SIG-M5 (cell line): ENCODE measurements at regions not wholly inside any gene's neighbourhood (a gene's known extent, or its start where the extent isn't known, plus 50 kb on each side); places are given as distances from the start of the nearest gene placed in this dataset.

Experiments
- DNase-seq: peaks from one replicate; lab custom pipeline; 2025; lab: John Stamatoyannopoulos, UW

- DNase-seq, result no peak
Measured at GRCh38 chr11:122234257-122234656, 118.2 kb upstream of the BLID start.

DNA sequence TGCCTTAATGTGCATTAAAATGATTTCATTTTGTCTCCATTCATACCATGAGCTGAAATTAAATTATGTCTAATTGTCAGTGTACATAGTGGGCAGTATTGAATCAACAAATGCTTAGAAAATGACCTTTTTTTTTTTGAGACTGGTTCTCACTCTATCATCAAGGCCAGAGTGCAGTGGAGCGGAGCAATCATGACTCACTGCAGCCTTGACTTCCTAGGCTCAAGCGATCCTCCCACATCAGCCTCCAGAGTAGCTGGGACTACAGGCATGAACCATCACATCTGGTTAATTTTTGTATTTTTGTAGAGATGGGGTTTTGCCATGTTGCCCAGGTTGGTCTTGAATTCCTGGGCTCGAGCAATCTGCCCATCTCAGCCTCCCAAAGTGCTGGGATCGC, 117.0 kb upstream of the BLID start:
- DNase-seq, result no peak

- no peak for DNase-seq
Measured at GRCh38 chr11:122230385-122230755, 114.4 kb upstream of the BLID start.

DNA sequence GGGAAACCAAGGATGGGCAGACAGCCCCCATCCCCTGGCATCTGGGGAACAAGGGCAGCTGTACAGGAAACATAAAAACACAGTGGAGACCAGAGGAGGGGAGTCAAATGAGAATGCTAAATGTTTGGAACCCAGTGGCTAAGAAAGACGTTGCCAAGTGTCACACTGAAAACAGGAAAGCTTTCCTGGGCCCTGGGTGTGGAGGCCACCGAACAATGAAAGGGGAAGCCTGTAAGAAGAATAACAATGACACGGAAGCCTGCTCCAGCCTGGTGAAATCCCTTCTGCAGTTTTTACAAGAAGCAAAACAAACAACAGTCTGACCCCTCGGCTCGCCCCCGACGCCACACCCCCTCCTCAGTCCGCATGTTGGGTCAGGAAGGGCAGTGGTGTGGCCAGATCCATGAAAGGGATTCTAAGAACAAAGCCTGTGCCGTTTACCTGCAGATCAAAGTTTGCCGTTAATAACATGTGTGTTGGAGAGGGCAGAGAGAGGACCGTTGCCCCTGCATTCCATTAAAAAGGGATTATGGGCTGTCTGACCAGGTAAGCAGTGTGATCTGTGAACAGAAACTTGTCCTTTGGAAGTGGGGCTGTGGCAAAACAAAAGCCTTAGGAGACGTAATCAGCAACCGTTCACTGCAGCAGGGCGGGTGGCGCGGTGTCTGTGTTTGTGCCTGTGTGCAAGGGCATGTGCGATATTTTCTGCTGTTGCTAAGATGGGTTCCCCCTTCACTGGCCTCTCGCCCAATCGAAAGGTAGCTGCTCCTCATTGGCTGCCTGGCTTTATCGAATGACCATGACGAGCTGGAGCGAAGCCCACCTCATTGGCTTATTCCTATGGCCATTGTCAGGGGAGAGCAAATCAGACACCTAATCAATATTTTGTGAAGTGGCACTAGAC, 113.7 kb upstream of the BLID start:
- DNase-seq, result no peak

GRCh38 chr11:122229078-122229477, 113.1 kb upstream of the BLID start:
- no peak for DNase-seq

DNA sequence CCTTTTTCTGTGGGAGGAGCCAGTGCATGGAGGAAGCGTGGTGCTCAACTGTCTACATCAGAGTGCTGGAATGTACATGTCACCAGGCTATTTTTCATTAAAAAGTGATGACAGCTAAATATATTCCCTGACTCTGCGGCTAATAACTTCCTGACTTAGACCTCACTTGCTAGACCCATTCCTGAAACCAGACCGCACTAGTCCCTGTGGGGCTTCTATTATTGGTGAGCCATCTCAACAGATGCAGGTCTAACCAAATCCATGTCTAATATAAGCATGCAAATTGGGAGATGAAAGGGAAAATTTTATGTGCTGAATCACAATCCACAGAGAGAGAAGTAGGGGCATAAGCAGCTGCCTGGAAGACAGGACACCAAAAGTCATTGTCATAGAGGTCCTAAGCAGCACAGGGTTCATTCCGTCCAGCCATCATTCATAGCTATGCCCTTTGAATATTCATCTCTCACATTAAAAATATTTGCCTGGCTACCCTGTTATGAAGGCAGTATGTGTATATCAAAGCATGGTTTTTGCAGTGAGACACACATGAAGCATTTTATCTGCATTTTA, 110.9 kb upstream of the BLID start:
- DNase-seq, result no peak

DNA sequence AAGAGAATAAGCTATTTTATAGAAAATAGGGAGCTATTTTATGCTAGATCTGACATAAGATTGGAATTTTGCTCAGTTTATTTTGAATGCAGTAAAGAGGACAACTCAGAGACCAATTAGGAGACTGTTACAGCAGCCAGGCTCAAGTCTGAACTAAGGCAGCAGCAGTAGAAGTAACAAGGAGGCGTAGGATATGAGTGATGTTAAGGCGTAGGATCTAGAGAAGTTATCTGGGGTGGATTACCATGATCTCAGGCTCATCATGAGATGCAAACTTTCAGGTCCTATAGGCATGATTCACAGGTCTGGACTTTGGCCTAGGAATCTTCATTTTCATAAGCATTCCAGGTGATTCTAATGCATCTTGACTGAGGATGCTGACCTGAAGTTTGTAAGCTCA, 108.9 kb upstream of the BLID start:
- DNase-seq, result no peak

- no peak for DNase-seq
Measured at GRCh38 chr11:122220321-122220720, 104.3 kb upstream of the BLID start.

DNA sequence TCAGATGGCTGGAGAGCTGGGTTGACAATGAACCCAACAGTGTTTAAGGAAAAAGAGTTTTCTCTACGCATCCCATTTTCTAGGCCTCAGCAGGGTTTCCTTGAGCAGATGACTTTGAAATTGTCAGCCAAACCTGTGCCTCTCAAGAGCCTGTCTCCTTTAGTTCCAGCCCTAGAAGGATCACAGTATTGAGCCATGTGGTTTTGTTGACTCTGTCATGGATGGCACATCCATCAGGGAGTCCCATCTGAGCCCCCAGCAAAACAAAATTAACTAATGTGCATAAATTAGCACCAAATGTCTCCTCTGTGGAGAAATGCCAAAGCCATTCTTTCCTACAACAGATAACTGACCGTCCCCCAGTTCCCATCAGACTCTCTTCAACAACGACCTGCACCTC, 103.8 kb upstream of the BLID start:
- no peak for DNase-seq

DNA sequence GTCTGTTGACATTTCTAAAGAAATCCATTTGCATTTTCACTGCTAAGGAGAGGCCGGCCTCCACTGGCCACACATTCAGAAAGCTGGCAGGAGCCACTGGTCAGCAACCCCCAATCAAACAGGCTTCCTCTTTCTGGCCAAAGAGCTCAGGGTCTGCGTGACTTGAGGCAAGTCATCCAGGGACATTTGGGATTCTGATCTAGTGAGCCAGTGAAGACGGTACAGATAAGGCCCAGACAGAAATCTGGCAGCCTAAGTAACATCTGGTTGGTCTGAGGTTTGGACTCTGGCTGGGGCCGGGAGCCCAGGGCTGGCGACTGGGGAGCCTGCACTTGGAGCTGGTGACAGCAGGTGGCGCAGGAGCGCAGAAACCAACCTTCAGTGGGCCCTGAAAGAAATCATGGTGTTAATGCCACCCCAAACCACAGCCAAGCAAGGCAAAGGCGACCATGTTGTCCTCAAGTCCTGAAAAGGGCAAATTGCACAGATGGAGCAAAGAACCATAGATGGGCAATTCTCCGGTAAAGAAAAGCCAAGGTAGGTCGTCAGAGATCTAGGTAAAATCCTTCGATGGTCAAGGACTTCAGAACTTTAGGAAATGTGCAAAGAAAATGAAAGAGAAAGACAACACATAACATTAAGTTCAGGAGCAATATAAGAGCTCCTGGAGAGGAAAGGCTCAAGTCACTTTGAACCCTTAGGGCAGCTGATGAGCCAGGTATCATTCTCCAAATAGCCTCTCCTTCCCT, 99.4 kb upstream of the BLID start:
- no peak for DNase-seq

GRCh38 chr11:122214567-122214966, 98.6 kb upstream of the BLID start:
- DNase-seq, result no peak

DNA sequence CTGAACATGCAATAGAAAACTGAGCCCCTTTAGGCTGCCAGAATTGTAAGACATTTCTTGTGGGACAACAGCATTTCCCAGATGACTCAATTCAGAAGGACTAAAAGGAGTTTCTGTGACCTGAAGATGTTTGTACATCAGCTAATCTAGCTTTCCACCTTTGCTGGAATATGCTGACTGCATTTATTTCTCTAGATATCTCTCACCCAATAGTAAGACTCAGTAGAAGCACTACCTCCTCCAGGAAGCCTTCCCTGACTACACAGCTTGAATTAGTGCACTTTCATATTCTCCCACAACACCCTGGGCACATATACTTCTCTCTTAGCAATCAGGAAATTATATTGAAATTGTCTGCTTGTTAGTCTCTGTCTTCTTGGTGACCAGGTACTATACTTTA, 98.1 kb upstream of the BLID start:
- DNase-seq, result no peak

- no peak for DNase-seq
Measured at GRCh38 chr11:122213171-122213570, 97.2 kb upstream of the BLID start.

GRCh38 chr11:122210367-122210997, 94.5 kb upstream of the BLID start:
- DNase-seq, result no peak

DNA sequence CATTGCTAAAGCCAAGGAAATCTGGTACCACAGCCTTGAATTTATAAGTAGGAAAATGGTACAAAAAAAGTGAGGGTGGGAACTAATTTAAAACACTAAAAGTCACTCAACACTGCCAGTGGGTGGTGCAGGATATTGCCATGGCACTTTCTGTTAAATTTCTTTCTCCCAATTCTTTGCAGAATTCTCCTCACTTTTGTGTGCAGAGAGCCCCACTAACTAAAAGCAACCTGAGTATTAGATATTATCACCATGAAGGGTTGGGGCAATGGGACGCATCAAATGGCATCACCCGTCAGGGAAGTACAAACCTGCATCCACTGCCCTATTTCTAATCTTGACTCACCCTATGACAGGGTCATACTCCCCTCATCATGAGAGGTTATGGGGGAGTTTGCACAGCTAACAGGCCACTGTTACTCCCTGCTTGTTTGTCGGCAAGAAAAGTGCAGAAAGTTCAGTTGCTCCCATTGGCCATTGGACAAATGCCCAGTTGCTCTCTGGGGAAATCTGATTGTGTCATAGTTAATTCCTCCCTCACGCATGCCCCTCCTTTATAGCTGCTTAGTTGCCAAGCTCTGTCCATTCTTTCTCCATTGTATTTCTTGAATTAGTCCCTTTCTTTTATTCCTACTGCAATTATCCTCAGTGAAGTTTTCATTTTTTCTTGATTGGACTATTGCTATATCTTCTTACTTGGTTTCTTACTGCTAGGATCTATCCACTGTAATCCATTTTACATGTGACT, 93.8 kb upstream of the BLID start:
- DNase-seq, result no peak

DNA sequence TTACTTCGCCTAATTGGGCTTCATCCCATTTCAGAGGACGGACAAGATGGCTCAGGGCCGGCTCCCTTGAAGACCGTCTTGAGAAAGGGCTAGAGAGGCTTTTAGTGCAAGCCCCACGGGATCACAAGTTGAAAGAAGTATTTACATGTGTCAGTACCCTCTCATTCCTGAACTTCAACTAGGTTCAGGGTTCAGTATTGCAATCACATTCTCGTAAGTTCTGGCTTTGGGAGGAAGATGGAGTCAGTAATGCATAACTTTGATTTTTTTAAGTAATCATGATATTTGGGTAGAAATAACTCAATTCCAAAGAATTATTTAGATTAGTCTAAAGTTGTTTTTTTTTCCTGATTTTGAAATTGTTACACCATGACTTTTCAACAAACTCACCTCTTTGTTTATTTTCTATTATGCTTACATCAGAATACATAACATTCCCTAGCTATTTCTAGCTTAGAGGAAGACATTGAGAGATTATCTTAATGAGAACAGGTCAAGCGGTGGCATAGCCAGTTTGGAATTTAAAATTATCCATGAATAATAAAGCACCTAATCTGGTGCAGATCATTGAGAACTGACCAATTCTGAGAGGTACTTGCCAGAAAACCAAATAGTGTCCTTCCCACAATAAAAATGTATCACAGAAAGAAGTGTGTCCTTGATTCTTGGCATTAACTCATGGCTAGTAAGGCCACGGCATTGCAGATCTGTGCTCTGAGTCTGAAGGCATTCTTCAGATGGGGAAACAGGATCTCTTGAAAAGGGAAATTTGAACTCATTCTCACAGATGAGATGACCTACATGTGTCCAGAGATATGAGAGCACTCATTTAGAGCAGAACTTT, 92.1 kb upstream of the BLID start:
- no peak for DNase-seq

- no peak for DNase-seq
Measured at GRCh38 chr11:122207505-122207904, 91.5 kb upstream of the BLID start.

DNA sequence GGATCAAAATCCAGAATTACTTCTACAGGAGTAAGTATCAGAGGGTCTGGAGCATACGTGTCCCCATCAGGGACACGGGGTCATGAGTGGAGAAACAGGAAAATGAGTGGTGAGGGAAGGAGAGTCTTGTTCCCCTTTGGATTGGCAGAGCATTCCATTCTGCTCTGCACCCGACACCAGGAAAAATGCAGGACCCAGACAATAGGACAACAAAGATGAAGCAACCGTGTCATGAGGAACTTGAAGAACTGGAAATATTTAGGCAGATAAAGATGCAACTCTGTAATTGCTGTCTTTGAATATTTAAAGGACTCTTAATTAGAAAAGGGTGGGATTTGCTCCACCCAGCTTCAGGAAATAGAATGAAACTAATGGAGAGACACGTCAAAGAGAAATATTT, 89.0 kb upstream of the BLID start:
- DNase-seq, result no peak

DNA sequence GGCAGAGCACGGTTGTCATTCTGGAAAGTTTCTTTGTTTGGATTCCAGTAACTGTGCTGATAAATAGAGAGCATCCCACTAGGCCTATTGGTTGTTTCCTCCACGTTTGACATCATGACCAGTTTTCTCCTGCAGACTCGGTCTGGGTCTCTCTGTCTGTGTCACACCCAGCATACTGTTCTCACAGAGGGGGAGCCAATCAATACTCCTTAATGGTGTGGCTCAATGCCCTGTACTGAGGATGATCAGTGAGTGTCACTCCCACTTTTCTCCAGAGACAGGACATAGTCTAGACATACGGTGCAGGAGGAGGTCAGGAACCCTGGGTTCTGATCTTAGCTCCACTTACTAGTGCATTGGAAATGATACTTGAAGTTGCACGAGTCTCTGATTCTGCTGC, 88.2 kb upstream of the BLID start:
- no peak for DNase-seq

DNA sequence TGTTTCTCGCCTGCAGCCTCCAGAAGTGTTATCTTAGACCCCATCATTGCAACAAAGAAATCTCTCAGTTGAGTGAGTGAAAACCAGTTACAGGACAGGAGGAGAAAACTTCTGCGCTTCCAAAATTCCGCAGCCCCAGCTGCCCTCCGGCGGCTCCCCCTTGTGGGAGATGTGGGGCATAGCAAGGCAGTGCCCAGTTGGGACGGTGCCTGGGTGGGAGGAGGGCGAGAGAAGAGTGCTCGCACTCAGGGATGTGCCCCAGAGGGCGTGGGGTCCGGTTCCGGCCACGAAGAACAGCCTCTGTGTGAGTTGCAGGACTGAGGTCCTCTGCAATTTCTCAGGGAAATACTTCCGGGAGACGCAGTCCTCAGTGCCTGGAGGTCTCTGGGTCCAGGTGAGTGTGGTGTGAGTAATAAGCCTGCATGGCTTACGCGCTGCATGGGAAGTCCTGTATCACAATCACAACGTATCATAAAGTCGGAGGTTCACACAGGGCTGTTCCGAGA, 87.0 kb upstream of the BLID start:
- DNase-seq, result no peak
